ENCODE measurements at regions not wholly inside any gene's neighbourhood (a gene's known extent, or its start where the extent isn't known, plus 50 kb on each side); places are given as distances from the start of the nearest gene placed in this dataset.
A peak's percentile ranks its signal among the peaks of the same experiment; 100 is the strongest.

DNA sequence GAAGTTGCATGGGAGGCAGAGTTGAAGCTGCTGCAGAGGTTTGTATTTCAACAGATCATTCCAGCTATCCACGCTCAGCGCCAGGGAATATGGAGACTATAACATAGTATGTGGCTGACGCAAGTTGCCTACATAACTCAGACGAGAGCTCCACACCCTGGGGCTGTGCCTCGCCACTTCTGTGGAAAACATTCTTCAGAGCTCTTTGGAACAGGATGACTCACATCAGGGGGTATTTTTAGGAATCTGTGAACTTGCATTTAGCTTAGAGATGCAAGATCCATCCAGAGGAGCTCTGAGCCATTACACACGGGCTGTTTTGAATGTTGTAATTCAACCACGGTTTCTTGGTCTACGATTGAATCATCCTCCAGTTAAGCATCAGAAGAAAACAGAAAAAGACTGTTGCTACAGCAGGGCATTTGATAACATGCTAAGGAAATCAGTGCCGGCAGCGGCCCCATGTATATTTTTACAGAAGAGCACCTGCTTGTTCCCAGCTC is 481.5 kb upstream of the AKR1E2 start:
- Histone ChIP-seq H3K4me3 (no peak overlapping the region), H3K4me1 (peaks cover 16% of the 10 kb centered on the region), H3K27ac (peak overlapping the region; percentile 63), H3K9me3 (no peaks in the 10 kb centered on the region), H3K27me3 (ENCODE audit: low read depth) (no peaks in the 10 kb centered on the region), H3K36me3 (no peaks in the 10 kb centered on the region)
- no peak for TF ChIP-seq CTCF (IDR thresholded peaks at IDR 0.05)
- DNase-seq (peak; percentile 68), ATAC-seq (peak; percentile 95 to 96)
- intact Hi-C loops (cut with DNase I), result no loop called here

- no peaks in the 10 kb centered on the region for H3K9me3 ChIP-seq
- ATAC-seq (peak in 1 of 2 donors; percentile 10), DNase-seq (no peak)
- peaks cover 16% of the 10 kb centered on the region for H3K4me1 ChIP-seq
- peak overlapping the region; percentile 63 for H3K27ac ChIP-seq
- no peak for TF ChIP-seq CTCF (IDR thresholded peaks at IDR 0.05)
- intact Hi-C loops (cut with DNase I), result no loop called here
- H3K4me3 ChIP-seq, result no peak overlapping the region
- H3K36me3 ChIP-seq, result no peaks in the 10 kb centered on the region
- no peaks in the 10 kb centered on the region for H3K27me3 ChIP-seq (ENCODE audit: low read depth)
Observed at GRCh38 chr10:4343873-4344272, 482.1 kb upstream of the AKR1E2 start.

DNA sequence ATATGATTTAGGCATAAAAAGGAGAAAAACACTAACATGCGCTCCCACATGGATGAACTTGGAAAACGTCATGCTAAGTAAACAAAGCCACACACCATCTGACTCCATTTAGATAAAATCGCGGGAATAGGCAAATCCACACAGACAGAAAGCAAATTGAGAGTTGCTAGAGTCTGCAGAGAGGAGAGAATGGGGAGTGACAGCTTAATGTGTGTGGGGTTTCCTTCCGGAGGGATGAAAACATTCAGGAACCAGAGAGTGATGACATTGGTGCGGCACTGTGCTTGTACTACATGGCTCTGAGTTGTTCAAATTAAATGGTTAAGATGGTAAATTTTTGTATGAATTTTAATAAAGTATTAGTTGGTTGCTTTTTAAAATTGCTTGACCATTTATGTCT is 482.9 kb upstream of the AKR1E2 start:
- intact Hi-C loops (cut with DNase I), result no loop called here
- H3K4me1 ChIP-seq, result peaks cover 16% of the 10 kb centered on the region
- no peaks in the 10 kb centered on the region for H3K27me3 ChIP-seq (ENCODE audit: low read depth)
- ATAC-seq, result no peak
- H3K9me3 ChIP-seq, result no peaks in the 10 kb centered on the region
- TF ChIP-seq CTCF (IDR thresholded peaks at IDR 0.05), result no peak
- no peaks in the 10 kb centered on the region for H3K36me3 ChIP-seq
- no peak overlapping the region for H3K27ac ChIP-seq
- no peak overlapping the region for H3K4me3 ChIP-seq
- DNase-seq, result no peak

DNA sequence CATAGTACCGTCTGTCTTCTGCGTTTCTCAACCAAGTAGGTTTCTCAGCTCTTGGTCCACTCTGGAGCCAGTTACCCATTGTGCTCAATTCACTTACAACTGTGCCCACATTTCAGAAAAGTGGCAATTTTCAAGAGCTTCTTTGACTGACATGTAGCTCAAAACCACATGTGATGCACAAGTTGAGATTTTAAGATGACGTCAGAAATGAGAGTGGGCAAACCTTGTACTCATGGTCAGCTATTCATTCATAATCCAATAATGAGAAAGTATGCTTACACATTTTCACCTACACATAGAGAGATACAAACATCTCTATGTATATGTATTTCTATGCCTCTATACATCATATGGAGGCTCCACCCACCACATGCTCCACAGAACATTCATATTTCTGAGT is 487.2 kb upstream of the AKR1E2 start:
- no peaks in the 10 kb centered on the region for H3K9me3 ChIP-seq
- intact Hi-C loops (cut with DNase I), result no loop called here
- no peaks in the 10 kb centered on the region for H3K27me3 ChIP-seq (ENCODE audit: low read depth)
- no peak for ATAC-seq
- no peak overlapping the region for H3K4me3 ChIP-seq
- H3K4me1 ChIP-seq, result peaks cover 2% of the 10 kb centered on the region
- no peak overlapping the region for H3K27ac ChIP-seq
- no peak for TF ChIP-seq CTCF (IDR thresholded peaks at IDR 0.05)
- H3K36me3 ChIP-seq, result no peaks in the 10 kb centered on the region
- DNase-seq, result no peak

- intact Hi-C loops (cut with DNase I), result no loop called here
- no peak for ATAC-seq
Observed at GRCh38 chr10:4337563-4337962, 488.4 kb upstream of the AKR1E2 start.

More at GRCh38 chr10:4337563-4337962, 488.4 kb upstream of the AKR1E2 start:
- no peak for DNase-seq
- Histone ChIP-seq H3K4me1 (no peaks in the 10 kb centered on the region), H3K36me3 (no peaks in the 10 kb centered on the region), H3K27ac (no peak overlapping the region), H3K9me3 (peaks cover 5% of the 10 kb centered on the region), H3K4me3 (no peak overlapping the region), H3K27me3 (ENCODE audit: low read depth) (no peaks in the 10 kb centered on the region)
- no peak for TF ChIP-seq CTCF (IDR thresholded peaks at IDR 0.05)

Data from lower lobe of right lung (tissue), 2 donors.